ENCODE measurements at regions not wholly inside any gene's neighbourhood (a gene's known extent, or its start where the extent isn't known, plus 50 kb on each side); places are given as distances from the start of the nearest gene placed in this dataset.

GRCh38 chr5:163385271-163385670, 52.1 kb upstream of the CCNG1 start:
- peak; percentile 92 to 95 for DNase-seq (ENCODE audit: low read depth in 2 of 2)
- TF ChIP-seq CTCF (IDR thresholded peaks at IDR 0.05; ENCODE audit: low read depth, low read length) = no peak
- no peak overlapping the region for H3K4me3 ChIP-seq (replicated peaks in 1 of 2; ENCODE audit: low read depth in 2 of 2, low read length in 2 of 2)

- no peak for DNase-seq (ENCODE audit: low read depth in 2 of 2)
- no peak overlapping the region for H3K4me3 ChIP-seq (replicated peaks in 1 of 2; ENCODE audit: low read depth in 2 of 2, low read length in 2 of 2)
- no peak for TF ChIP-seq CTCF (IDR thresholded peaks at IDR 0.05; ENCODE audit: low read depth, low read length)
These were observed 51.6 kb upstream of the CCNG1 start for GRCh38 chr5:163385824-163386223.

- DNase-seq (ENCODE audit: low read depth in 2 of 2) = no peak
- no peak for TF ChIP-seq CTCF (IDR thresholded peaks at IDR 0.05; ENCODE audit: low read depth, low read length)
- H3K4me3 ChIP-seq (replicated peaks in 1 of 2; ENCODE audit: low read depth in 2 of 2, low read length in 2 of 2) = no peak overlapping the region
These were observed 51.0 kb upstream of the CCNG1 start for GRCh38 chr5:163386352-163386751.

GRCh38 chr5:163387589-163388343, 49.6 kb upstream of the CCNG1 start:
- no peak for DNase-seq (ENCODE audit: low read depth in 2 of 2)
- no peak for TF ChIP-seq CTCF (IDR thresholded peaks at IDR 0.05; ENCODE audit: low read depth, low read length)

More at GRCh38 chr5:163387589-163388343, 49.6 kb upstream of the CCNG1 start:
- no peak overlapping the region for H3K4me3 ChIP-seq (replicated peaks in 1 of 2; ENCODE audit: low read depth in 2 of 2, low read length in 2 of 2)

Measured in cardiac fibroblast (primary cell).